ENCODE measurements at regions not wholly inside any gene's neighbourhood (a gene's known extent, or its start where the extent isn't known, plus 50 kb on each side); places are given as distances from the start of the nearest gene placed in this dataset.

DNA sequence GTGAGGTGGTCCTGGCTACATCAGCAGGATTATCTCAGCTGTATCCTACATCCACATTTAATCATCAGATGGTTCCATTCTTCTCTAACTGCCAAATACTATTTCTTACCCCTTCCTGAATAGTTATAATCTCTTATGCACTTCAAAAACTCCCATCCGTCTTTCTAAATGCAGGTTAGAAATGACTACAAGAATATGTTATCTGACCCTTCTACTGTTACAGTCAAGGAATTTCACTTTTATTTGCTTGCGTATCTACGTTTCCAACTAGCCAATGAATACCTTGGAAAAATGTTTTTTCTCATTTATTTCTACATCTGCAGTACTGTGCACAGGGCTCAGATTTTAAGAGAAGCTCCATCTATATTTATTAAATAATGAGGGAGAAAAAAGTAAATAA is 709.9 kb downstream of the KCNT2 start:
- no peaks in the 10 kb centered on the region for H3K9me3 Mint-ChIP-seq
- H3K36me3 Mint-ChIP-seq (ENCODE audit: low read depth) = no peaks in the 10 kb centered on the region
- ChIA-PET CTCF (no interaction called here), POLR2A (no interaction called here)
- ATAC-seq (ENCODE audit: low read depth) = no peak
- no peak for DNase-seq
- no peaks in the 10 kb centered on the region for H3K4me1 Mint-ChIP-seq
- H3K27ac Mint-ChIP-seq = no peak overlapping the region
- intact Hi-C loops (cut with micrococcal nuclease) = no loop called here
- no peak overlapping the region for H3K4me3 Mint-ChIP-seq
- no peaks in the 10 kb centered on the region for H3K27me3 Mint-ChIP-seq
- TF ChIP-seq, protein P1, sequence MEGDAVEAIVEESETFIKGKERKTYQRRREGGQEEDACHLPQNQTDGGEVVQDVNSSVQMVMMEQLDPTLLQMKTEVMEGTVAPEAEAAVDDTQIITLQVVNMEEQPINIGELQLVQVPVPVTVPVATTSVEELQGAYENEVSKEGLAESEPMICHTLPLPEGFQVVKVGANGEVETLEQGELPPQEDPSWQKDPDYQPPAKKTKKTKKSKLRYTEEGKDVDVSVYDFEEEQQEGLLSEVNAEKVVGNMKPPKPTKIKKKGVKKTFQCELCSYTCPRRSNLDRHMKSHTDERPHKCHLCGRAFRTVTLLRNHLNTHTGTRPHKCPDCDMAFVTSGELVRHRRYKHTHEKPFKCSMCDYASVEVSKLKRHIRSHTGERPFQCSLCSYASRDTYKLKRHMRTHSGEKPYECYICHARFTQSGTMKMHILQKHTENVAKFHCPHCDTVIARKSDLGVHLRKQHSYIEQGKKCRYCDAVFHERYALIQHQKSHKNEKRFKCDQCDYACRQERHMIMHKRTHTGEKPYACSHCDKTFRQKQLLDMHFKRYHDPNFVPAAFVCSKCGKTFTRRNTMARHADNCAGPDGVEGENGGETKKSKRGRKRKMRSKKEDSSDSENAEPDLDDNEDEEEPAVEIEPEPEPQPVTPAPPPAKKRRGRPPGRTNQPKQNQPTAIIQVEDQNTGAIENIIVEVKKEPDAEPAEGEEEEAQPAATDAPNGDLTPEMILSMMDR (IDR thresholded peaks at IDR 0.05) = no peak

DNA sequence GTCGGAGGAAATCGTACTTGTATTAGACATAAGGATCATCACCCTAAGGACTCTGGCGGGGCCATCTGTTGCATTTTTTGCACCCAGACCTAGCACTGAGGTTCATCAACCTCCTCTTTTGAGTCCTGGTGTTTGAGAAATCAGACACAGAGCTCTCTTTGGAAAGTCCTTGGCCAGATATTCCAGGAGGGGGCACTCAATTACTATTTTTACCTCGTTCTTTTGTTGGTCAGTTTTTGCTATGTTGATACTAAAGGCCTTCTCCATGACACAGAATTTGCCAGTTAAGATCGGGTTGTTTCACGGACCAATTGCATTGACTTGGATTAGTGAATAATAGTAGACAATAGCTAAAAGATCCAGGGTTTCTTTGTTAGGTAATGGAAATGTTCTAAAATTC is 711.2 kb downstream of the KCNT2 start:
- intact Hi-C loops (cut with micrococcal nuclease) = no loop called here
- no peak overlapping the region for H3K4me3 Mint-ChIP-seq
- H3K4me1 Mint-ChIP-seq = no peaks in the 10 kb centered on the region

DNA sequence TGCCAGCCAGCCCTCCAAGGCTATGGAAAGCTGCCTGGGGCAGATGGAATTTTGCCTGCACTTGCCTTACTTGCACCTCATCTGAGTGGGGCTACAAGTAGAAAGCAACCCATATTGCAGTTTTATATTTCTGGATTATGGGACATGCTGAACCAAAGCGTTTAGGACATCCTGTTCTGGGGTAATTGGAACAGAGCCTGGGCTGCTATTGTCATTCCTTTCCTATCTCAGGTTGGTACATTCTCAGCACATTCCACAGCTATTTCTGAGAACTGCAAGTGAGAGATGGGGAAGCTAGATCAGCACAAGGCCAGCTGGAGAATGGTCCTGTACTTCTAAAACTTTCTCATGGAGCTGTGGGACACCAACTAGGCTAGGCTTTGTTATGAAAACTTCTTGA is 713.8 kb downstream of the KCNT2 start:
- H3K27me3 Mint-ChIP-seq = no peaks in the 10 kb centered on the region

More for the DNA sequence above, 711.2 kb downstream of the KCNT2 start:
- ChIA-PET CTCF (no interaction called here), POLR2A (no interaction called here)
- H3K9me3 Mint-ChIP-seq = no peaks in the 10 kb centered on the region
- TF ChIP-seq, protein P1 (IDR thresholded peaks at IDR 0.05) = no peak
- ATAC-seq (ENCODE audit: low read depth) (no peak), DNase-seq (no peak)
- H3K27me3 Mint-ChIP-seq = no peaks in the 10 kb centered on the region
- H3K27ac Mint-ChIP-seq = no peak overlapping the region
- no peaks in the 10 kb centered on the region for H3K36me3 Mint-ChIP-seq (ENCODE audit: low read depth)

DNA sequence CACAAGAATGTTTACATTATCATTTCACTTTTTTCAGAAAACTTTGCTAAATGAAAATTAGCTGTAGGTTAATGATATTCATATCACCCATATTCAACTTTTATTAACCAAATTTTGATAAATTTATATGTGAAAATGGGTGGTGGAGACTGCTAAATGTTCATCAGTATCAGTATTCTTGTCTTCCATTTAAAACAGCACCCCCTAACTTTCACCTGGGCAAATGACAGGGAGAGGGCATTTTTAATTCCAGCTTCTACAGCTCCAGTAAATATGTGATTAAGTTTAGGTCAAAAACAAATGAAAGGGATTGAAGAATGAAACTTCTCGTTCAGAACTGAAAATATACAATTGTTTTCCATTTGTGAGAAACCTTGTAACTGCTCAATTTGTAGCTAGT is 722.2 kb downstream of the KCNT2 start:
- DNase-seq = no peak
- no peaks in the 10 kb centered on the region for H3K36me3 Mint-ChIP-seq (ENCODE audit: low read depth)
- no peak overlapping the region for H3K27ac Mint-ChIP-seq
- intact Hi-C loops (cut with micrococcal nuclease) = no loop called here
- H3K4me1 Mint-ChIP-seq = no peaks in the 10 kb centered on the region
- no peak for ATAC-seq (ENCODE audit: low read depth)
- no peaks in the 10 kb centered on the region for H3K27me3 Mint-ChIP-seq
- H3K9me3 Mint-ChIP-seq = no peaks in the 10 kb centered on the region
- no peak overlapping the region for H3K4me3 Mint-ChIP-seq
- CTCF ChIA-PET = no interaction called here
- POLR2A ChIA-PET = no interaction called here
- TF ChIP-seq, protein P1 (IDR thresholded peaks at IDR 0.05) = no peak

More for the DNA sequence above, 713.8 kb downstream of the KCNT2 start:
- DNase-seq = no peak
- ATAC-seq (ENCODE audit: low read depth) = no peak
- TF ChIP-seq, protein P1 (IDR thresholded peaks at IDR 0.05) = no peak
- intact Hi-C loops (cut with micrococcal nuclease) = no loop called here
- Mint-ChIP-seq H3K9me3 (no peaks in the 10 kb centered on the region), H3K27ac (no peak overlapping the region), H3K4me3 (no peak overlapping the region), H3K4me1 (no peaks in the 10 kb centered on the region), H3K36me3 (ENCODE audit: low read depth) (no peaks in the 10 kb centered on the region)
- ChIA-PET POLR2A (no interaction called here), CTCF (no interaction called here)

DNA sequence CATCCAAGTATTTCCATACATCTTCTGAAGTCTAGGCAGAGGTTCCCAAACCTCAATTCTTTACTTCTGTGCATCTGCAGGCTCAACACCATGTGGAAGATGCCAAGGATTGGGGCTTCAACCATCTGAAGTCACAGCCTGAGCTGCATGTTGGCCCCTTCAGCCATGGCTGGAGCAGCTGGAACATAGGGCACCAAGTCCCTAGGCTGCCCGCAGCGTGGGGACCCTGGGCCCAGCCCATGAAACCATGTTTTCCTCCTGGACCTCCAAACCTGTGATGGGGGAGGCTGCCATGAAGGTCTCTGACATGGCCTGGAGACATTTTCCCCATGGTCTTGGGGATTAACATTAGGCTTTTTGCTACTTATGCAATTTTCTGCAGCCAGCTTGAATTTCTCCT is 729.8 kb downstream of the KCNT2 start:
- H3K4me3 Mint-ChIP-seq = no peak overlapping the region
- no peaks in the 10 kb centered on the region for H3K4me1 Mint-ChIP-seq
- H3K9me3 Mint-ChIP-seq = peaks cover 8% of the 10 kb centered on the region
- H3K27me3 Mint-ChIP-seq = no peaks in the 10 kb centered on the region
- no peaks in the 10 kb centered on the region for H3K36me3 Mint-ChIP-seq (ENCODE audit: low read depth)
- no peak for ATAC-seq (ENCODE audit: low read depth)
- DNase-seq = no peak
- intact Hi-C loops (cut with micrococcal nuclease) = no loop called here
- ChIA-PET POLR2A (no interaction called here), CTCF (no interaction called here)
- H3K27ac Mint-ChIP-seq = no peak overlapping the region
- TF ChIP-seq, protein P1 (IDR thresholded peaks at IDR 0.05) = no peak
